H1 (cell line): ENCODE measurements at regions not wholly inside any gene's neighbourhood (a gene's known extent, or its start where the extent isn't known, plus 50 kb on each side); places are given as distances from the start of the nearest gene placed in this dataset.

Experiments
- CTCF ChIA-PET: fragments of 300-600 bp; sonication (Branson Sonifier 250); formaldehyde crosslinking; loops from one replicate; lab custom pipeline; 2021; ENCODE audit not compliant: partially characterized antibody; lab: Charles Lee
- POLR2A ChIA-PET: fragments of 300-600 bp; sonication (Branson Sonifier 250); formaldehyde crosslinking; loops from one replicate; lab custom pipeline; 2021; ENCODE audit warnings: inconsistent platforms; ENCODE audit not compliant: partially characterized antibody; lab: Charles Lee
- DNase-seq, 2 experiments: peaks; one replicate each; pipeline versions ENCODE4 v3.0.0 to v3.0.0-alpha.2; 2010 to 2022; ENCODE audit warnings: low spot score in 2 of 2, low read depth in 1 of 2, mixed read lengths in 1 of 2
- FAIRE-seq: peaks from 2 replicates; lab custom pipeline; 2011; peaks lifted over from hg19 to GRCh38; lab: Jason Lieb, UNC
- H2AFZ ChIP-seq: 2 replicates; pipeline ENCODE4 v1.8.1; 2012; ENCODE audit warnings: low read length, inconsistent platforms
- H2AK5ac ChIP-seq: 2 replicates; pipeline ENCODE4 v1.6.1; 2013; ENCODE audit warnings: low read depth, low read length
- H2BK120ac ChIP-seq: replicated peaks from 2 replicates; pipeline ENCODE3; 2013; ENCODE audit warnings: low read depth, low read length, inconsistent platforms
- H2BK12ac ChIP-seq: 2 replicates; pipeline ENCODE4 v1.6.1; 2013; ENCODE audit warnings: low read depth, low read length
- H2BK15ac ChIP-seq: 2 replicates; pipeline ENCODE4 v1.6.1; 2013; ENCODE audit warnings: low read length
- H2BK20ac ChIP-seq: 2 replicates; pipeline ENCODE4 v1.6.1; 2013; ENCODE audit warnings: low read length
- H2BK5ac ChIP-seq: 2 replicates; pipeline ENCODE4 v1.6.1; 2013; ENCODE audit warnings: low read depth, low read length
- H3K14ac ChIP-seq: 2 replicates; pipeline ENCODE4 v1.6.1; 2013; ENCODE audit warnings: inconsistent platforms; ENCODE audit not compliant: insufficient read length
- H3K18ac ChIP-seq: 2 replicates; pipeline ENCODE4 v1.6.1; 2013; ENCODE audit warnings: low read length; ENCODE audit errors: extremely low read depth
- H3K23ac ChIP-seq: 2 replicates; pipeline ENCODE4 v1.6.1; 2013; ENCODE audit warnings: inconsistent platforms; ENCODE audit not compliant: insufficient read length
- H3K23me2 ChIP-seq: 2 replicates; pipeline ENCODE4 v1.6.1; 2013; ENCODE audit warnings: low read depth, low read length
- H3K27ac ChIP-seq: 2 replicates; pipeline ENCODE4 v1.6.1; 2011; ENCODE audit warnings: low read depth, low read length, inconsistent platforms
- H3K27me3 ChIP-seq, 4 experiments: replicated peaks in 1 of 4; 1 replicate in 1 of 4; 2 replicates in 3 of 4; pipeline versions ENCODE4 v1.6.1 to v1.8.1; 2011 to 2013; ENCODE audit warnings: low read length in 3 of 4, mild to moderate bottlenecking in 3 of 4, inconsistent platforms in 2 of 4, mixed read lengths in 2 of 4, moderate library complexity in 1 of 4; ENCODE audit not compliant: control insufficient read depth in 3 of 4, insufficient read depth in 3 of 4; ENCODE audit errors: extremely low read depth in 1 of 4
- H3K36me3 ChIP-seq, 4 experiments: 2 replicates each; pipeline versions ENCODE4 v1.6.1 to v1.8.1; 2011 to 2013; ENCODE audit warnings: mild to moderate bottlenecking in 4 of 4, low read length in 3 of 4, moderate library complexity in 2 of 4, control low read depth in 1 of 4, inconsistent platforms in 1 of 4; ENCODE audit not compliant: insufficient read depth in 4 of 4, control insufficient read depth in 2 of 4
- H3K4ac ChIP-seq: replicated peaks from 2 replicates; pipeline ENCODE3; 2013; ENCODE audit warnings: low read length, low read depth, mixed read lengths, inconsistent platforms; ENCODE audit not compliant: insufficient read length
- H3K4me1 ChIP-seq, 4 experiments: replicated peaks in 1 of 4; 1 replicate in 1 of 4; 2 replicates in 3 of 4; pipeline versions ENCODE4 v1.6.1 to v1.8.1; 2011 to 2013; ENCODE audit warnings: low read length in 3 of 4, inconsistent platforms in 2 of 4, mixed read lengths in 1 of 4; ENCODE audit not compliant: insufficient read depth in 4 of 4, control insufficient read depth in 3 of 4
- H3K4me2 ChIP-seq, 2 experiments: 2 replicates each; pipeline versions ENCODE4 v1.6.1 to v1.8.1; 2011 to 2013; ENCODE audit warnings: low read depth in 2 of 2, low read length in 2 of 2, control low read depth in 1 of 2, inconsistent platforms in 1 of 2, mild to moderate bottlenecking in 1 of 2; ENCODE audit not compliant: insufficient read depth in 1 of 2
- H3K4me3 ChIP-seq, 4 experiments: fragments of 200-600, 300-600 bp in 1 of 4; sonication (generic), shearing (Covaris generic), sonication (Bioruptor Twin) in 1 of 4; 2 replicates each; pipeline versions ENCODE4 v1.5.1 to v1.8.1; 2011 to 2016; ENCODE audit warnings: low read length in 4 of 4, low read depth in 3 of 4, control low read depth in 2 of 4, inconsistent platforms in 2 of 4, mild to moderate bottlenecking in 2 of 4, mixed read lengths in 1 of 4, moderate library complexity in 1 of 4; ENCODE audit not compliant: insufficient read depth in 2 of 4; ENCODE audit errors: extremely low read depth in 1 of 4
- H3K56ac ChIP-seq: replicated peaks from 2 replicates; pipeline ENCODE3; 2013; ENCODE audit warnings: low read depth, mild to moderate bottlenecking, mixed read lengths, low read length, inconsistent platforms; ENCODE audit not compliant: insufficient read length
- H3K79me1 ChIP-seq: 2 replicates; pipeline ENCODE4 v1.6.1; 2013; ENCODE audit warnings: low read depth, low read length, control low read depth
- H3K79me2 ChIP-seq, 2 experiments: 2 replicates each; pipeline versions ENCODE4 v1.6.1 to v1.8.1; 2012 to 2013; ENCODE audit warnings: low read length in 2 of 2, mild to moderate bottlenecking in 2 of 2, inconsistent platforms in 1 of 2; ENCODE audit not compliant: insufficient read depth in 2 of 2, control insufficient read depth in 1 of 2
- H3K9ac ChIP-seq, 4 experiments: replicated peaks in 1 of 4; 1 replicate in 1 of 4; 2 replicates in 3 of 4; pipeline versions ENCODE4 v1.6.1 to v1.8.1; 2011 to 2013; ENCODE audit warnings: low read depth in 3 of 4, low read length in 3 of 4, control low read depth in 2 of 4, mild to moderate bottlenecking in 2 of 4, moderate library complexity in 2 of 4, inconsistent platforms in 1 of 4; ENCODE audit errors: extremely low read depth in 1 of 4
- H3K9me3 ChIP-seq, 2 experiments: 2 replicates each; pipeline versions ENCODE4 v1.6.1 to v1.8.1; 2012 to 2013; ENCODE audit warnings: mild to moderate bottlenecking in 2 of 2, moderate library complexity in 2 of 2, control low read depth in 1 of 2, inconsistent platforms in 1 of 2, low read depth in 1 of 2, low read length in 1 of 2, mixed read lengths in 1 of 2; ENCODE audit not compliant: insufficient read depth in 2 of 2
- H4K20me1 ChIP-seq, 2 experiments: replicated peaks in 1 of 2; 2 replicates each; pipeline versions ENCODE3 to v1.8.1; 2011 to 2013; ENCODE audit warnings: inconsistent platforms in 2 of 2, low read length in 2 of 2, mild to moderate bottlenecking in 1 of 2; ENCODE audit not compliant: insufficient read depth in 2 of 2, control insufficient read depth in 1 of 2
- H4K5ac ChIP-seq: 2 replicates; pipeline ENCODE4 v1.6.1; 2013; ENCODE audit warnings: low read length, low read depth, mixed read lengths, inconsistent platforms; ENCODE audit not compliant: insufficient read length
- H4K8ac ChIP-seq: 2 replicates; pipeline ENCODE4 v1.8.0; 2013; ENCODE audit warnings: mild to moderate bottlenecking, moderate library complexity, low read length, inconsistent platforms; ENCODE audit not compliant: insufficient read depth; ENCODE audit errors: extremely low read depth
- H4K91ac ChIP-seq: replicated peaks from 2 replicates; pipeline ENCODE3; 2013; ENCODE audit warnings: low read length, mixed read lengths, inconsistent platforms; ENCODE audit not compliant: insufficient read length
- BRCA1 ChIP-seq: IDR thresholded peaks from 2 replicates; pipeline ENCODE4 v1.6.1; 2012; ENCODE audit warnings: low read depth, low read length, improper control_type of control experiment
- CBX8 ChIP-seq: fragments of 300-800, 300-1000 bp; sonication (generic); IDR thresholded peaks from 2 replicates; pipeline ENCODE4 v1.7.1; 2016; ENCODE audit warnings: low read depth, low read length, borderline replicate concordance
- CEBPB ChIP-seq: IDR thresholded peaks from 2 replicates; pipeline ENCODE4 v1.6.1; 2012; ENCODE audit warnings: low read depth, low read length
- CHD2 ChIP-seq: IDR thresholded peaks from 2 replicates; pipeline ENCODE4 v1.6.1; 2012; ENCODE audit warnings: low read length, improper control_type of control experiment
- EP300 ChIP-seq, 2 experiments: IDR thresholded peaks; 1 replicate in 1 of 2; 2 replicates in 1 of 2; pipeline ENCODE4 v1.6.1; 2011 to 2012; ENCODE audit warnings: low read depth in 2 of 2, low read length in 2 of 2, mild to moderate bottlenecking in 2 of 2, borderline replicate concordance in 1 of 2, inconsistent platforms in 1 of 2, moderate library complexity in 1 of 2
- GTF2F1 ChIP-seq: IDR thresholded peaks from 2 replicates; pipeline ENCODE4 v1.6.1; 2012; ENCODE audit warnings: low read depth, low read length, improper control_type of control experiment, borderline replicate concordance
- KDM1A ChIP-seq: fragments of 200-600, 300-600 bp; sonication (generic); IDR thresholded peaks from 2 replicates; pipeline ENCODE4 v1.7.1; 2016; ENCODE audit warnings: mild to moderate bottlenecking, low read length, borderline replicate concordance
- MAFK ChIP-seq: IDR thresholded peaks from 2 replicates; pipeline ENCODE4 v1.6.1; 2012; ENCODE audit warnings: low read depth, mild to moderate bottlenecking, improper control_type of control experiment, low read length
- RAD21 ChIP-seq, 2 experiments: IDR thresholded peaks in 1 of 2; conservative IDR thresholded peaks in 1 of 2; 2 replicates each; pipeline ENCODE4 v1.6.1; 2011; ENCODE audit warnings: low read depth in 2 of 2, low read length in 2 of 2, improper control_type of control experiment in 1 of 2, inconsistent platforms in 1 of 2, mild to moderate bottlenecking in 1 of 2, moderate library complexity in 1 of 2
- SIRT6 ChIP-seq: IDR thresholded peaks from one replicate; pipeline ENCODE4 v1.7.1; 2012; ENCODE audit warnings: low read length, inconsistent platforms
- USF2 ChIP-seq: IDR thresholded peaks from 2 replicates; pipeline ENCODE4 v1.6.1; 2011; ENCODE audit warnings: low read length, improper control_type of control experiment
- ZNF274 ChIP-seq: IDR thresholded peaks from 2 replicates; pipeline ENCODE4 v1.7.0; 2012; ENCODE audit warnings: low read length, borderline replicate concordance; ENCODE audit errors: extremely low read depth
- WGBS, 2 experiments: shearing (Covaris generic) in 1 of 2; methylation state at CpG; one replicate each; pipeline versions ENCODE4 v1.1.6 to v1.1.7; 2013 to 2015; ENCODE audit warnings: low lambda C conversion rate in 2 of 2, mixed read lengths in 2 of 2, inconsistent platforms in 1 of 2, low coverage in 1 of 2, missing lambda C conversion rate in 1 of 2; ENCODE audit not compliant: insufficient replicate concordance in 2 of 2, insufficient coverage in 1 of 2, insufficient read length in 1 of 2; ENCODE audit errors: extremely low coverage in 1 of 2, missing lambda C conversion rate in 1 of 2; 5-methylcytosine and 5-hydroxymethylcytosine counted together

GRCh38 chr6:139877828-139878405 is 503.5 kb upstream of the CITED2 start:
- H2BK20ac ChIP-seq = 0 out of 2 replicates have a peak overlapping the region, but pooled peaks have one; percentile 17
- no peaks in the 10 kb centered on the region for H3K23me2 ChIP-seq
- no peak overlapping the region for H3K9ac ChIP-seq
- no peak overlapping the region for H4K8ac ChIP-seq
- H3K79me1 ChIP-seq = no peaks in the 10 kb centered on the region
- no peaks in the 10 kb centered on the region for H3K27me3 ChIP-seq
- no peak overlapping the region for H2BK15ac ChIP-seq
- no peak overlapping the region for H3K27ac ChIP-seq
- H2BK120ac ChIP-seq = no peak overlapping the region
- no peak overlapping the region for H3K4ac ChIP-seq
- no peaks in the 10 kb centered on the region for H3K9me3 ChIP-seq
- CTCF ChIA-PET = interaction anchor here (0.9 to 1.4 kb wide), 3 partner anchors 10 to 18 kb away, joined by 3 to 4 read pairs (median 4); no protein-coding TSS in a partner anchor
- H3K79me2 ChIP-seq = no peaks in the 10 kb centered on the region
- no peak overlapping the region for H3K4me3 ChIP-seq
- POLR2A ChIA-PET = no interaction called here
- H2AK5ac ChIP-seq = no peak overlapping the region
- H2AFZ ChIP-seq = no peak overlapping the region
- H3K36me3 ChIP-seq = no peaks in the 10 kb centered on the region
- no peak overlapping the region for H3K4me2 ChIP-seq
- H3K23ac ChIP-seq = no peak overlapping the region
- no peak overlapping the region for H4K91ac ChIP-seq
- no peak for DNase-seq
- H2BK12ac ChIP-seq = no peak overlapping the region
- no peak overlapping the region for H2BK5ac ChIP-seq
- no peak overlapping the region for H4K5ac ChIP-seq
- FAIRE-seq = no peak
- no peak overlapping the region for H3K14ac ChIP-seq
- peaks cover 2 to 11% (median 4%) of the 10 kb centered on the region in 4 experiments; a peak in 6 of 7 replicates for H3K4me1 ChIP-seq
- H4K20me1 ChIP-seq = no peaks in the 10 kb centered on the region
- 89% methylated on average over 8 of the region's 8 CpGs; no CpG with 5 or more reads in 1 of the 2 experiments for WGBS, 2 experiments
- H3K56ac ChIP-seq = no peak overlapping the region
- H3K18ac ChIP-seq = no peak overlapping the region
- TF ChIP-seq CEBPB = no peak
- TF ChIP-seq CHD2 = no peak
- no peak for TF ChIP-seq CBX8
- no peak for TF ChIP-seq USF2
- TF ChIP-seq GTF2F1 = no peak
- TF ChIP-seq EP300 (IDR thresholded peaks at IDR 0.05; ENCODE audit: borderline replicate concordance in 1 of 2, low read depth in 2 of 2, low read length in 2 of 2) = no peak
- no peak for TF ChIP-seq KDM1A
- TF ChIP-seq ZNF274 = no peak
- TF ChIP-seq MAFK = no peak
- peak; percentile 10 to 28; a peak in 3 of 4 replicates for TF ChIP-seq RAD21 (IDR thresholded peaks at IDR 0.05 in 1 of 2, conservative IDR thresholded peaks at IDR 0.05 in 1 of 2; ENCODE audit: low read depth in 2 of 2, low read length in 2 of 2)
- no peak for TF ChIP-seq BRCA1
- no peak for TF ChIP-seq SIRT6
